Subcutaneous abdominal adipose tissue (tissue), 5 donors: ENCODE measurements at regions not wholly inside any gene's neighbourhood (a gene's known extent, or its start where the extent isn't known, plus 50 kb on each side); places are given as distances from the start of the nearest gene placed in this dataset.

ENCODE experiments used
- H3K27ac ChIP-seq: one replicate; pipeline ENCODE4 v1.7.0; 2013; ENCODE audit warnings: low read depth, mild to moderate bottlenecking, inconsistent platforms, low read length, moderate library complexity
- H3K27me3 ChIP-seq, 5 donors: one replicate each; pipeline ENCODE4 v1.7.0; 2013; ENCODE audit warnings: low read length in 5 of 5, inconsistent platforms in 1 of 5; ENCODE audit not compliant: control insufficient read depth in 5 of 5, insufficient read depth in 4 of 5
- H3K36me3 ChIP-seq, 5 donors: one replicate each; pipeline ENCODE4 v1.7.0; 2013; ENCODE audit warnings: low read length in 5 of 5; ENCODE audit not compliant: control insufficient read depth in 5 of 5, insufficient read depth in 5 of 5
- H3K4me1 ChIP-seq, 5 donors: one replicate each; pipeline ENCODE4 v1.7.0; 2013; ENCODE audit warnings: low read length in 5 of 5, mild to moderate bottlenecking in 3 of 5, moderate library complexity in 1 of 5; ENCODE audit not compliant: control insufficient read depth in 5 of 5, insufficient read depth in 5 of 5
- H3K4me3 ChIP-seq, 5 donors: one replicate each; pipeline ENCODE4 v1.7.0; 2013; ENCODE audit warnings: low read length in 5 of 5, low read depth in 1 of 5
- H3K9ac ChIP-seq, 5 donors: one replicate each; pipeline ENCODE4 v1.7.0; 2013; ENCODE audit warnings: low read length in 5 of 5, mild to moderate bottlenecking in 4 of 5, moderate library complexity in 3 of 5
- H3K9me3 ChIP-seq, 5 donors: one replicate each; pipeline ENCODE4 v1.7.0; 2013; ENCODE audit warnings: low read length in 5 of 5; ENCODE audit not compliant: control insufficient read depth in 5 of 5
- donor health status: healthy.
- donor health status: healthy.
- donor health status: healthy.
- donor health status: healthy.
- donor health status: healthy.

- no peaks in the 10 kb centered on the region for H3K36me3 ChIP-seq
- H3K9ac ChIP-seq = no peak overlapping the region
- H3K4me3 ChIP-seq = no peak overlapping the region
- H3K27me3 ChIP-seq = peaks cover 0 to 4% (median 2%) of the 10 kb centered on the region in 5 donors
- H3K4me1 ChIP-seq = no peaks in the 10 kb centered on the region
- H3K27ac ChIP-seq = no peak overlapping the region
- H3K9me3 ChIP-seq = peaks cover 3 to 20% (median 11%) of the 10 kb centered on the region in 5 donors
These were observed 135.4 kb downstream of the CDC5L start for GRCh38 chr6:44522871-44523270.

- Histone ChIP-seq H3K27me3 (peaks cover 0 to 11% (median 8%) of the 10 kb centered on the region in 5 donors), H3K4me3 (no peak overlapping the region), H3K27ac (no peak overlapping the region), H3K4me1 (no peaks in the 10 kb centered on the region), H3K9me3 (peaks cover 0 to 20% (median 7%) of the 10 kb centered on the region in 5 donors), H3K36me3 (no peaks in the 10 kb centered on the region), H3K9ac (no peak overlapping the region)
These were observed 137.1 kb downstream of the CDC5L start for GRCh38 chr6:44524476-44525227.

GRCh38 chr6:44525761-44526351, 138.3 kb downstream of the CDC5L start:
- no peak overlapping the region for H3K27ac ChIP-seq
- H3K27me3 ChIP-seq = peaks cover 0 to 14% (median 11%) of the 10 kb centered on the region in 5 donors
- H3K4me1 ChIP-seq = no peaks in the 10 kb centered on the region
- no peak overlapping the region for H3K9ac ChIP-seq
- no peak overlapping the region for H3K4me3 ChIP-seq
- no peaks in the 10 kb centered on the region for H3K36me3 ChIP-seq
- H3K9me3 ChIP-seq = peaks cover 0 to 20% (median 7%) of the 10 kb centered on the region in 5 donors

- no peak overlapping the region for H3K4me3 ChIP-seq
- no peak overlapping the region for H3K27ac ChIP-seq
- peaks cover 0 to 12% (median 2%) of the 10 kb centered on the region in 5 donors for H3K9me3 ChIP-seq
- no peaks in the 10 kb centered on the region for H3K4me1 ChIP-seq
- H3K27me3 ChIP-seq = peaks cover 0 to 14% (median 11%) of the 10 kb centered on the region in 5 donors
- H3K9ac ChIP-seq = no peak overlapping the region
- no peaks in the 10 kb centered on the region for H3K36me3 ChIP-seq
These were observed 139.7 kb downstream of the CDC5L start for GRCh38 chr6:44527181-44527580.

- Histone ChIP-seq H3K27ac (no peak overlapping the region), H3K36me3 (no peaks in the 10 kb centered on the region), H3K9me3 (peaks cover 0 to 6% (median 0%) of the 10 kb centered on the region in 5 donors), H3K4me1 (no peaks in the 10 kb centered on the region), H3K9ac (no peak overlapping the region), H3K27me3 (peaks cover 0 to 14% (median 11%) of the 10 kb centered on the region in 5 donors), H3K4me3 (no peak overlapping the region)
These were observed 140.3 kb downstream of the CDC5L start for GRCh38 chr6:44527583-44528369.

GRCh38 chr6:44528370-44528644, 140.8 kb downstream of the CDC5L start:
- Histone ChIP-seq H3K27ac (no peak overlapping the region), H3K9ac (no peak overlapping the region), H3K9me3 (peaks cover 0 to 6% (median 0%) of the 10 kb centered on the region in 5 donors), H3K4me3 (no peak overlapping the region), H3K36me3 (no peaks in the 10 kb centered on the region), H3K4me1 (no peaks in the 10 kb centered on the region), H3K27me3 (peaks cover 0 to 14% (median 11%) of the 10 kb centered on the region in 5 donors)

- Histone ChIP-seq H3K27ac (no peak overlapping the region), H3K36me3 (no peaks in the 10 kb centered on the region), H3K27me3 (peaks cover 0 to 14% (median 11%) of the 10 kb centered on the region in 5 donors), H3K4me3 (no peak overlapping the region), H3K4me1 (no peaks in the 10 kb centered on the region), H3K9ac (no peak overlapping the region), H3K9me3 (peaks cover 0 to 6% (median 0%) of the 10 kb centered on the region in 5 donors)
These were observed 141.2 kb downstream of the CDC5L start for GRCh38 chr6:44528716-44529115.

- H3K9me3 ChIP-seq = peaks cover 0 to 6% (median 0%) of the 10 kb centered on the region in 5 donors
- H3K4me1 ChIP-seq = no peaks in the 10 kb centered on the region
- no peak overlapping the region for H3K4me3 ChIP-seq
- H3K27me3 ChIP-seq = peaks cover 0 to 14% (median 11%) of the 10 kb centered on the region in 5 donors
- no peak overlapping the region for H3K27ac ChIP-seq
- H3K9ac ChIP-seq = no peak overlapping the region
- no peaks in the 10 kb centered on the region for H3K36me3 ChIP-seq
These were observed 141.8 kb downstream of the CDC5L start for GRCh38 chr6:44529146-44529905.

- no peaks in the 10 kb centered on the region for H3K4me1 ChIP-seq
- no peak overlapping the region for H3K4me3 ChIP-seq
- H3K36me3 ChIP-seq = no peaks in the 10 kb centered on the region
- H3K27ac ChIP-seq = no peak overlapping the region
- peaks cover 0 to 14% (median 11%) of the 10 kb centered on the region in 5 donors for H3K27me3 ChIP-seq
- no peak overlapping the region for H3K9ac ChIP-seq
- no peaks in the 10 kb centered on the region for H3K9me3 ChIP-seq
These were observed 142.9 kb downstream of the CDC5L start for GRCh38 chr6:44530209-44530909.
